GM21786 (cell line): ENCODE measurements at regions not wholly inside any gene's neighbourhood (a gene's known extent, or its start where the extent isn't known, plus 50 kb on each side); places are given as distances from the start of the nearest gene placed in this dataset.

Experiments used
- ATAC-seq: cut with Tn5 transposase; IDR thresholded peaks from one replicate; pipeline ENCODE4 v1.9.1; 2021; ENCODE audit not compliant: unreplicated experiment

DNA sequence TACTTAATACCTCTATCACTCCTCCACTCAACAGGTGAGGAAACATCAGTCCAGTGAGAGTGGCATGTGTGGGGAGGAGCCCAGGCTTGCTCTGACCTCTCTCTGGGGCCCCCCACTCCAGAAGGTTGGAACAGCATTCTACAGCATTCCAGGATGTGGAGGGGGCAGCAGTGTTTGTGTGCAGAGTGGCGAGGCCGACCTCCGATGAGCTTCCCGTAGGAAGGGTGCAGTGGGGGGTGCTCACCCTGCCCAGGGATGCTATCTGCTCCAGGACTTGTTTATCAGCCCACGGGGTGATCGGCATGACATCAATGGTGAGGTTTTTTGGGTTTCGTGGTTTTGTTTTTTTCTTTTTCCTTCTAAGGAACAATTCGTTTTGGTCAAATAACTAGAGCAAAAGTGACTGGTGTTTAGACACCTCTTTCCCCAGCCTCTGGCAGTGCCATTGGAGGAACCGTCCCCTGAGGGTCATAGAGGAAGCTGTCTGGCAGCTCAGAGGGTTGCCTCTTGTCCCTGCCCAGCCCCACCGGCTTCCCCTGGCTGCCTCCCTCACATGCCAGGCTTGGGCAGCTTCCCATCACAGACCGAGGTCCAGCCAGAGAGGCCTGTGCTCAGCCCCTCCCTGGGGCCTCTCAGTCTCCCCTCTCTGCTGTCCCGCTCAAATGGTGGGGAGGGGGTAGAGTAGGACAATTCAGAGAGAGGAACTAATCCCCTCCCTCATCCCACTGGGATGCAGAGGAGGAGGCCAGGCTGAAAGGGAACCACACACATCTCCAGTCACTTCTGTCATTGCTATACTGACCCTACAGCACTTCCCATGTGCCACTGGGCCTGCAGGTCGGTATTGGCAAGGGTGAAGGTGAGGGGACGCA, 96.5 kb downstream of the ZFP36L2 start:
- ATAC-seq: no peak

- ATAC-seq: no peak
Measured at GRCh38 chr2:43128559-43128955, 97.8 kb downstream of the ZFP36L2 start.

- no peak for ATAC-seq
Measured at GRCh38 chr2:43127941-43128558, 98.4 kb downstream of the ZFP36L2 start.

DNA sequence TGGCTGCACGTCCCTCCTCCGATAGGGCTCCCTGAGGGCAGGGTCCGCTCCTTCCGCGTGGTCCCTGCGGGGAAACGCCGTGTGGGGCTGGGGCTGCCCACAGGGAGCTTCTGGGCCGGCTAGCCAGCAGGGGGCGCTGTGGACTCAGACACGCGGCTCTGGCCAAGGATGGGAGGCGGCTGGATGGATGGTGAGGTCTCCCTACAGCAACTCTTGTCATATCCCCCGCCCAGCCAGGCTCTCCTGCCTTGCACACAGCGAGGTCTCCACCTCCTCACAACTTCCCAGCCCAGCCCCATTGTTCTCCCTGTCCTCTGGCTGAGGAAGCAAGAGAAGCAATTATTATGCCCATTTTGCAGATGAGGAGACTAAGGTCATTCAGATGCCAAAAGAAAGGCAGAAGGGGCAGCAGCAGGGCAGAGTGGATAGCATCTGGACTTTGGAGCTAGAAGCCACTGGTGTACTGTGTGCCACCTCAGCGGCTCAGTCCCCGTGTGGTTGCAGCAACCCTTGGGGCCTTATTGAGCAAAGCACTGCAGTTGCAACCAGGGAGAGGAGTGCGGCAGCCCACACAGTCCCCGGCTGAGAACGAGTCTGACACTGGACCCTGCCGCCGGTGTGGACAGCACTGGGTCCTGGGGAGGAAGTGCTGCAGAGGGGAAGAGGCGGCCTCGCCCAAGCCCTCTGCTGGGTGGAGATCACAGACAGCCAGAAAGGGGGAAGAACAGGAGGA, 99.0 kb downstream of the ZFP36L2 start:
- ATAC-seq: no peak

GRCh38 chr2:43126817-43127207, 99.6 kb downstream of the ZFP36L2 start:
- ATAC-seq: no peak

- ATAC-seq: no peak
Measured at GRCh38 chr2:43125090-43125998, 101.1 kb downstream of the ZFP36L2 start.

DNA sequence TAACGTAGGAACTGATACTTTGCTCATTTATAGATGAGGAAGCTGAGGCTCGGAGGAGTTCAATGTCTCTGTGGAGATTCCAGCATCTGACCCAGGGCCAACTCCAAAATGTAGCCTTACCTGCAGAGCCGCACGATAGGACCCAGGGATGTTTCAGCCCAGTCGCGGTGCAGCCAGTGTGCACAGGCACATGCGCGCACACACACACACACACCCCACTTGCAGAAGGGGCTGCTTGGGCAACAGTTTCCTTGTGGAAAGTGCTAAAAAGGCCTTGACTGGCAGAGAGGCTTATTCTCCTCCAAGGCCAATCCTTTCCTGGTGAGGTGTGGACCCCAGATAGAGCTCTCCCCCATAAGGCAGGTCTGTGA, 101.7 kb downstream of the ZFP36L2 start:
- ATAC-seq: no peak

DNA sequence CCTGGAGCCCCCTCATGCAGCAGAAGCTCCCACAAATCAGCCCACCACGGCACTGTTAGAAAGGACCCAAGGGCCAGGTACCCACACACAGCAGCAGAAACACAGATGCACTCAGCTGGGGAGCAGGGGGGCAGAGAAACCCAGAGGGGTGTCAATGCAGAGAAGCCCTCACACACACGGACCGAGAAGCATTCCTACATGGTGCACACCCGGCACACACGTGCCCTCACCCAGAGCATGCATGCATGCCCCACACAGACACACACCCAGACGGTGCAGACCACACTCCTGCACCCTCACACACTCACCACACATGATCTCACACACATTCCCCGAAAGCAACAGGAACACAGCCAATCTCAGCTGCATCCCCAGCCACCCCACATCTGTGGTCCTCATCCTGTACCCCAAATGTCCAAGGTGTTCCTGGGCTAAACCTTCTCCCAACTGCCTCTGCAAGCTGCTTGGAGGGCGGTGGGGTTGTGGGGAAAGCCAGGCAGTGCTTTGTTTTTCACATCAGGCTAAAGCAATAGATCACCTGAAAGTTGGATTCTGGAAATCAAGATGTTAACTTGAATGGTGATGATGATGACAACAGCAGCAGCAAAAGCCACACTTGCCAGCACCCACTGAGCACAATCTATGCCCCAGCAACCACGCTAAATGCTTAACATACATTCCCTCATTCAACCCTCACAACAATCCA, 102.3 kb downstream of the ZFP36L2 start:
- no peak for ATAC-seq

- ATAC-seq: no peak
Measured at GRCh38 chr2:43123486-43123885, 102.9 kb downstream of the ZFP36L2 start.

DNA sequence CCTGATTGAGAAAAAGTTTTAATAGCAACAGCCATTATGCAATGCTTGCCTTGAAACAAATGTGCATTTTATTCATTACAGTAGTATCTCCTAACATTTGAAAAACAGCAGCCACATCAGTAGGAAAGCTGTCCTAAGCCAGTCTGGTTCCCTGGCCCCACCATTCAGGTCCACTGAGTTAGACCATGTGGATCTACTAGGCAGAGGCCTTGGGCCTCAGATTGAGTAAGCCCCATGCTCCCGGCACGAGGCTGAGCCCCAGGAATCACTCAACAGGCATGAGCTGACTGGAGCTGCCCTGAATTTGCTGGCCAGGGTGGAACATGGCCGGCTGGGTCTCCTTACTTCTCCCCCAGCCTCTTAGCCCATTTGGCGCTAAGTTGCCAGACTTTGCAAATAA, 103.4 kb downstream of the ZFP36L2 start:
- no peak for ATAC-seq

DNA sequence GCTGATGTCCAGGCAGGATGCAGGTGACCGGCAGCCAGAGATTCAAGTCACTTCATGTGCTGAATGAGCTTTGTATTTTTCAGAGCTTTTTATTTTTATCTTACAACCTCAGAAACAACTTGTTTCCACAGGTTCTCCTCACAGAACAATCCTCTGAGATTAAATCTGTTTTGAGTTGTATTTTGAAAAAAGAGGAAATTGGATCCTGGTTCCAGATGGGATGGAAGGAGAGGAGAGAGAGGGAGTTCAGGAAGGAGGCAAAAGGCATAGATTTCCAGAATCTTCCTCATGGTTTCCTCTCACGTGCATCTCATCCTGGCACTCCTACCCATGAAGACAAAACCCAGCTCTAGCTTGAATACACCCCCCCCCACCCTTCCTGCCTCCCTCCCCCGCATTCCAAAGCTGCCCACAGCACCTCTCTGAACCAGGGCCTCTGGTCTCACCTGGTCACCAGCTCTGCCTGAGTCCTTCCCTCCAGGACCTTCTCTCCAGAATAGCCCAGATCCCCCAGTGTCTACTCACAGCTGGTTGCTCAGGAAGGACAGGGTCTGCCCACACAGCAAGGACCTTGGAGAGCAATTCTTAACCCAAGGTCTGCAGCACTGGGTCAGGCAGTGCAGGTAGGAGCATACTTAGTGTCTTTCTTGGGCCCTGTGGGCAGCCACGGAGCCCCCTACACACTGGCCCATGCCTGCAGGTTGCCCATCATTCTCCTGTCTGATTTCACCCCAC, 104.7 kb downstream of the ZFP36L2 start:
- no peak for ATAC-seq

DNA sequence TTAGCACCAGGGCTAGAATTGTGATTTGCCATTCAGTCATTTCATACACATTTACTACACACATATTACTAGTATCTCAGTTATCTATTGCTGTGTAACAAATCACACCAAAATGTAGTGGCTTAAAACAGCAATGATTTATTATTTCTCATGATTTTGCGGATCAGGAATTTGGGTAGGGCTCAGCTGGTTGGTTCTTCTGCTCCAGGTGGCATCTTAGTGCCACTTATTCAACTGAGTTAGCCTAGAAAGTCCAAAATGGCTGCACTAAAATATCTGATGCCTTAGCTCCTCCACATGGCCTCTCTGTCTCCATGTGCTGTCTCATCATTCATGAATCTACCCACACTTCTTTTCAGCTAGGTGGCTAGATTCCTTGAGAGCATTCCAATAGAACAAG, 107.1 kb downstream of the ZFP36L2 start:
- no peak for ATAC-seq

DNA sequence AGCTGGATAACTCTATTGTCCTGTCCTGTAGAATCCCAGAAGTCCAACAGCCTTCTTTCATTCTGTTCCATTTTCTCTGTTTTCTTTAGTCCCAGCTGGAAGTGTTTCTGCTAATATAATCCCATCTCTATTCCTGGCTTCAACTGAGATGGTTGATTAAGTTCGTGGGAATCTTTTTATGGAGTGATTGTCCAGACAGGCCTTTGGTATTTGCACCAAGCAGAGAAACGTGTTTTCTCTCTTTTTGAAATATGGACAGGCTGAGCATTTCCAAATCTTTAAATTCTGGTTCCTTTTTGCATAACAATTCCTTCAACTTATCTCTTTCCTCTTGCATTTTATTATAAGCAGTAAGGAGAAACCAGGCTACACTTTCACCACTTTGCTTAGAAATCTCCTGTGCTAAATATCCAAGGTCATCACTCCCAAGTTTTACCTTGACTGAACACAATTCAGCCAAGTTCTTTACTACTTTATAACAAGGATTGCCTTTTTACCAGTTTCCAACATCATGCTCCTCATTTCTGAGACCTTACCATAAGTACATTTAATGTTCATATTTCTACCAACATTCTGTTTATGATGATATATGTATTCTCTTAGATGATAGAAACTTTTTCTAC, 108.8 kb downstream of the ZFP36L2 start:
- no peak for ATAC-seq

- ATAC-seq: no peak
Measured at GRCh38 chr2:43116988-43117387, 109.4 kb downstream of the ZFP36L2 start.

DNA sequence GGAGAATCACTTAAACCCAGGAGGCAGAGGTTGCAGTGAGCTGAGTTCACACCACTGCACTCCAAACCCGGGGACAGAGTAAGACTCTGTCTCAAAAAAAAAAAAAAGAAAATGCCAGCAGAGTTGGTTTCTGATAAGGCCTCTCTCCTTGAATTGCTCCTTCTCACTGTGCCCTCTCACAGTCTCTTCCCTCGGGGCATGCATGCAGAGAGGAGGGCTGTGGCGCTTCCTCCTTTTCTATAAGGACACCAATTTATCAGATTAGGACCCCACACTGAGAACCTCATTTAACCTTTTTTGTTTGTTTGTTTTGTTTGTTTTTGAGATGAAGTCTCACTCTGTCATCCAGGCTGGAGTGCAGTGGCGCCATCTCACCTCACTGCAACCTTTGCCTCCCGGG, 110.5 kb downstream of the ZFP36L2 start:
- no peak for ATAC-seq

DNA sequence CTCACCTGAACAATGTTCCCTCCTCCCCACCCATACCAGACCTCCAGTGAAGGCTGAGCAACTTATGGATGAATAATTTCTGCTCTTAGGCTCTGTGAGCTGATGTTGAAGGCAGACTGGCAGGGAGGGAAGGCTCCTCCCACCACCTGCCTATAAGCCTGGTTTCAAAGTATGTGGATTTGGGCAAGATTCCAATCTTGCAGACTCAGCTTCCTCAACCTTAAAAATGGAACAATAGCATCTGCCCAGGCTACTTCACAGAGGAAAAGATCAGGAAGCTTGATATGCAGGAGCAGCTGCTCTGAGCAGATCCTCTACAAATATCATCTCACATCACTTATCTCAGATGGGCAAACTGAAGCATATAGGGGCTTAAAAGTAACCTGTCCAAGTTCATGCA, 112.2 kb downstream of the ZFP36L2 start:
- ATAC-seq: no peak

DNA sequence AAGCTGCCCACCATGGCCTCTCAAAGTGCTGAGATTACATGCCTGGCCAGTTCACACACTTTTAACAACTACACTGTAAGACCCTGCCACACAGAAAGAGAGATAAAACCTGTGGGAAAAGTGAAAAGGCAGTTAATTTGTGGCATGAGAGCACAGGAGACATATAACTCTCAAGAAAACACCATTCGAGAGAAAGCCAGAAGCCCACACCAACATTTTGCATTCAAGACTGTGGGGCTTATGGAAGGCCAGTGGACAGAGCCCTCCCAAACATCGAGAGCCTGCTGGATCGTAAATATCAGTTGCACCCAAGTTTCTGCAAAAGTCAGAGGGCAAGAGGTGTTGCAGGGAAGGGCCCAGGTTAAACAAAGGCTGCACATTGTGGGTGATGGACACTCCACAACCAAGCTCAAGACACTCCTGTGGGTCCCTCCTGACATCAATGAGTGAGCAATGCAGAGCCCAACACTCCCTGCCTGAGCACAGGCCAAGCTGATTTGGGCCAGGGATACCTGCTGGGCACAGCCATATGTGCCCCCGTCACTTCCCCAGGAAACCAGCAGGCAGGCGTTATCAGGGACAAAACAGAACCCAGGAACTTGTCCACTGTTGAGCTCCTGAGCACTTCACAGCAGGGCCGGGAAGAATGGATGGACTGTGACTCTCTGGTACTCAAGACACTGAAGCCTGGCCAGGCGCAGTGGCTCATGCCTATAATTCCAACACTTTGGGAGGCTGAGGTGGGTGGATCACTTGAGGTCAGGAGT, 114.4 kb downstream of the ZFP36L2 start:
- no peak for ATAC-seq

GRCh38 chr2:43110442-43110871, 115.9 kb downstream of the ZFP36L2 start:
- no peak for ATAC-seq
